Keratinocyte (primary cell): ENCODE measurements at regions not wholly inside any gene's neighbourhood (a gene's known extent, or its start where the extent isn't known, plus 50 kb on each side); places are given as distances from the start of the nearest gene placed in this dataset.

ENCODE experiments used
- DNase-seq: peaks from one replicate; pipeline ENCODE4 v3.0.0-alpha.2; 2011; ENCODE audit warnings: low read depth, missing footprints, low spot score
- FAIRE-seq: peaks from 2 replicates; lab custom pipeline; 2011; peaks lifted over from hg19 to GRCh38; lab: Jason Lieb, UNC
- H2AFZ ChIP-seq: 2 replicates; pipeline ENCODE4 v1.6.0; 2012; ENCODE audit warnings: low read length, control low read depth, inconsistent platforms; ENCODE audit not compliant: control insufficient read depth
- H3K27ac ChIP-seq: 2 replicates; pipeline ENCODE4 v1.5.1; 2011; ENCODE audit warnings: low read length; ENCODE audit not compliant: control insufficient read depth, insufficient read depth
- H3K27me3 ChIP-seq: 3 replicates; pipeline ENCODE4 v1.6.0; 2011; ENCODE audit warnings: low read length; ENCODE audit not compliant: control insufficient read depth, insufficient read depth; ENCODE audit errors: extremely low read depth
- H3K36me3 ChIP-seq, 2 experiments: 2 replicates in 1 of 2; 3 replicates in 1 of 2; pipeline ENCODE4 v1.5.1; 2011; ENCODE audit warnings: low read length in 2 of 2, mild to moderate bottlenecking in 1 of 2; ENCODE audit not compliant: control insufficient read depth in 2 of 2, insufficient read depth in 2 of 2; ENCODE audit errors: extremely low read depth in 1 of 2
- H3K4me1 ChIP-seq: 3 replicates; pipeline ENCODE4 v1.5.1; 2011; ENCODE audit warnings: low read length; ENCODE audit not compliant: control insufficient read depth, insufficient read depth; ENCODE audit errors: extremely low read depth
- H3K4me2 ChIP-seq: 3 replicates; pipeline ENCODE4 v1.6.0; 2011; ENCODE audit warnings: low read depth, low read length; ENCODE audit not compliant: control insufficient read depth, insufficient read depth; ENCODE audit errors: extremely low read depth
- H3K4me3 ChIP-seq, 3 experiments: fragments of 200-600 bp in 1 of 3; sonication (generic) in 1 of 3; 2 replicates in 2 of 3; 3 replicates in 1 of 3; pipeline ENCODE4 v1.5.1; 2011 to 2016; ENCODE audit warnings: low read length in 3 of 3, mild to moderate bottlenecking in 3 of 3, control low read depth in 2 of 3, inconsistent platforms in 1 of 3, low read depth in 1 of 3, mixed read lengths in 1 of 3, mixed run types in 1 of 3, moderate library complexity in 1 of 3; ENCODE audit not compliant: control insufficient read depth in 2 of 3, insufficient read depth in 2 of 3; ENCODE audit errors: extremely low read depth in 1 of 3
- H3K79me2 ChIP-seq: 2 replicates; pipeline ENCODE4 v1.6.0; 2012; ENCODE audit warnings: low read length; ENCODE audit not compliant: control insufficient read depth, insufficient read depth
- H3K9ac ChIP-seq: 3 replicates; pipeline ENCODE4 v1.6.0; 2011; ENCODE audit warnings: low read length; ENCODE audit not compliant: control insufficient read depth, insufficient read depth; ENCODE audit errors: extremely low read depth
- H3K9me1 ChIP-seq: 3 replicates; pipeline ENCODE4 v1.6.0; 2011; ENCODE audit warnings: low read length; ENCODE audit not compliant: control insufficient read depth, insufficient read depth; ENCODE audit errors: extremely low read depth
- H3K9me3 ChIP-seq: 2 replicates; pipeline ENCODE4 v1.5.1; 2012; ENCODE audit warnings: low read depth, low read length; ENCODE audit not compliant: control insufficient read depth
- H4K20me1 ChIP-seq: 3 replicates; pipeline ENCODE4 v1.6.0; 2011; ENCODE audit warnings: low read length; ENCODE audit not compliant: control insufficient read depth, insufficient read depth; ENCODE audit errors: extremely low read depth
- EZH2 ChIP-seq: IDR thresholded peaks from one replicate; pipeline ENCODE4 v1.6.1; 2012; ENCODE audit warnings: inconsistent platforms, mild to moderate bottlenecking, low read length, moderate library complexity
- dilution Hi-C: fragments of 300-500 bp; cut with MboI; formaldehyde crosslinking; loops from one replicate; pipeline ENCODE4 v1.7.0; 2020; ENCODE audit warnings: low sequenced_read_pairs; ENCODE audit not compliant: extremely low pct_ligation_motif_present
- TF ChIP-seq, protein P1 (sequence below), 3 experiments: IDR thresholded peaks in 1 of 3; conservative IDR thresholded peaks in 1 of 3; optimal IDR thresholded peaks in 1 of 3; 2 replicates in 2 of 3; 3 replicates in 1 of 3; pipeline versions ENCODE3 to v1.5.1; 2011; ENCODE audit warnings: low read length in 3 of 3, mild to moderate bottlenecking in 3 of 3, moderate library complexity in 2 of 3, control low read depth in 1 of 3, inconsistent platforms in 1 of 3; ENCODE audit not compliant: insufficient read depth in 2 of 3; ENCODE audit errors: extremely low read depth in 1 of 3

DNA sequence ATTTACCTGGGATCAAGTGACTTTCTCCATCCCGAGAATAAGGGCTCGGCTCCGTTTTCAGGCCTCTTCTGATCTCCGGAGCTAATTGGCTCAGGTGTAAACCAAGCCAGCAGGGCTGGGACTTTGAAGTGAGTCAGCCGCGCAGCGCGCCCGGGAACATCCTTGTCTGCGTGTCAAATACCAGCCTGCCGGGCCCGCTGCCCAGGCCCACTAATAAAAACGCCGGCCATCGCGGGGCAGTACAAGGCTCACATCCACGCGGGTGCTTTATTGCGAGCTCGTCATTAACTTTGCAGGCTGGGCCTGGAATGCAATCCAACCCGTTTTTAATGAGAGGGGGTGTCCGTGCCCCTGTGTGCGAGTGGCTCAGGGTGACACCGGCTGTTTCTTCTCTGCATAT is 416.8 kb downstream of the IRX2 start:
- H3K9me1 ChIP-seq, result no peaks in the 10 kb centered on the region
- H3K9ac ChIP-seq, result no peak overlapping the region
- H3K4me3 ChIP-seq, result no peak overlapping the region
- dilution Hi-C loops, result no loop called here
- no peaks in the 10 kb centered on the region for H3K36me3 ChIP-seq
- H2AFZ ChIP-seq, result no peak overlapping the region
- peaks cover 5% of the 10 kb centered on the region for H3K9me3 ChIP-seq
- H3K4me1 ChIP-seq, result no peaks in the 10 kb centered on the region
- H3K27ac ChIP-seq, result no peak overlapping the region
- no peak overlapping the region for H3K4me2 ChIP-seq
- no peaks in the 10 kb centered on the region for H4K20me1 ChIP-seq
- no peak for DNase-seq
- H3K27me3 ChIP-seq, result no peaks in the 10 kb centered on the region
- TF ChIP-seq EZH2, result no peak
- TF ChIP-seq, protein P1, sequence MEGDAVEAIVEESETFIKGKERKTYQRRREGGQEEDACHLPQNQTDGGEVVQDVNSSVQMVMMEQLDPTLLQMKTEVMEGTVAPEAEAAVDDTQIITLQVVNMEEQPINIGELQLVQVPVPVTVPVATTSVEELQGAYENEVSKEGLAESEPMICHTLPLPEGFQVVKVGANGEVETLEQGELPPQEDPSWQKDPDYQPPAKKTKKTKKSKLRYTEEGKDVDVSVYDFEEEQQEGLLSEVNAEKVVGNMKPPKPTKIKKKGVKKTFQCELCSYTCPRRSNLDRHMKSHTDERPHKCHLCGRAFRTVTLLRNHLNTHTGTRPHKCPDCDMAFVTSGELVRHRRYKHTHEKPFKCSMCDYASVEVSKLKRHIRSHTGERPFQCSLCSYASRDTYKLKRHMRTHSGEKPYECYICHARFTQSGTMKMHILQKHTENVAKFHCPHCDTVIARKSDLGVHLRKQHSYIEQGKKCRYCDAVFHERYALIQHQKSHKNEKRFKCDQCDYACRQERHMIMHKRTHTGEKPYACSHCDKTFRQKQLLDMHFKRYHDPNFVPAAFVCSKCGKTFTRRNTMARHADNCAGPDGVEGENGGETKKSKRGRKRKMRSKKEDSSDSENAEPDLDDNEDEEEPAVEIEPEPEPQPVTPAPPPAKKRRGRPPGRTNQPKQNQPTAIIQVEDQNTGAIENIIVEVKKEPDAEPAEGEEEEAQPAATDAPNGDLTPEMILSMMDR (optimal IDR thresholded peaks at IDR 0.05 in 1 of 3, IDR thresholded peaks at IDR 0.05 in 1 of 3, conservative IDR thresholded peaks at IDR 0.05 in 1 of 3; ENCODE audit: extremely low read depth in 1 of 3, insufficient read depth in 2 of 3, low read length in 3 of 3), result no peak
- no peaks in the 10 kb centered on the region for H3K79me2 ChIP-seq
- no peak for FAIRE-seq

DNA sequence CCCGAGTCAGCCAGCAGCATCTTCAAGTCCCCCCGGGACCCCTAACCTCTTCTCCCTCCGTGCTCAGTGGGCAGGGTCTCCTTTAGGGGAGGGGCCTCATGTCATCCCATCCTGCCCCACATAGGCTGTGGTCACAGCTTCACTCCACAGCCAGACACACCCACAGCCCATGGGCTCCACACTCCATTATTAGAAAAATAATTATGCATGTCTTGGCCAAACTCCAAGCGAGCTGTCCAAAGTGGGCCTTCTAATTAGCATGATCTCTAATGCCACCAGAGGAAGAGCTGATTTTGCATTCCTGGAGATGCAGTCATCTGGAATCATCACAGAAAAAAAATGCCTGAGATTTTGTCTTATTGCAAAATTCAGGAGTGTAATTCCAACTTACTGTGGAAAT is 418.2 kb downstream of the IRX2 start:
- Histone ChIP-seq H3K4me2 (no peak overlapping the region), H3K27ac (no peak overlapping the region), H3K27me3 (no peaks in the 10 kb centered on the region), H4K20me1 (no peaks in the 10 kb centered on the region), H3K79me2 (no peaks in the 10 kb centered on the region), H2AFZ (no peak overlapping the region), H3K9me3 (peaks cover 5% of the 10 kb centered on the region), H3K4me3 (no peak overlapping the region), H3K4me1 (no peaks in the 10 kb centered on the region), H3K9me1 (no peaks in the 10 kb centered on the region), H3K9ac (no peak overlapping the region), H3K36me3 (no peaks in the 10 kb centered on the region)
- DNase-seq (no peak), FAIRE-seq (no peak)
- TF ChIP-seq EZH2, result no peak
- TF ChIP-seq, protein P1 (optimal IDR thresholded peaks at IDR 0.05 in 1 of 3, IDR thresholded peaks at IDR 0.05 in 1 of 3, conservative IDR thresholded peaks at IDR 0.05 in 1 of 3; ENCODE audit: extremely low read depth in 1 of 3, insufficient read depth in 2 of 3, low read length in 3 of 3), result no peak
- dilution Hi-C loops, result no loop called here
